ENCODE measurements at regions not wholly inside any gene's neighbourhood (a gene's known extent, or its start where the extent isn't known, plus 50 kb on each side); places are given as distances from the start of the nearest gene placed in this dataset.

DNA sequence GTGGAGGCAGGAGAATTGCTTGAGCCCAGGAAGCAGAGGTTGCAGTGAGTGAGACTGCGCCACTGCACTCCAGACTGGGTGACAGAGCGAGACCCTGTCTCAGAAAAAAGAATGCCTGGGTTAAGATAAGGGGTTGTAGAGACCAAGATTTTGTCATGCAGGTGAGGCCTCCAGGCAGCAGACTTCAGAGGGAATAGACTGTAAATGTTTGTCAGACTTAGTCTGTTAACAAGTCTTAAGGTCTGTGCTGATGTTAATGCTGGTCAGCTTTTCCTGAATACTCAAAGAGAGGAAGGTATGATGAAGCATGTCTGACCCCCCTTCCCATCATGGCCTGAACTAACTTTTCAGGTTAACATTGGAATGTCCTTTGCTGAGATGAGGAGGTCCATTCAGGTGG lies 83.0 kb upstream of the FUT8 start:
- TF ChIP-seq POLR2A (IDR thresholded peaks at IDR 0.05; ENCODE audit: extremely low read depth, insufficient read length) = no peak
- TF ChIP-seq, protein P1, sequence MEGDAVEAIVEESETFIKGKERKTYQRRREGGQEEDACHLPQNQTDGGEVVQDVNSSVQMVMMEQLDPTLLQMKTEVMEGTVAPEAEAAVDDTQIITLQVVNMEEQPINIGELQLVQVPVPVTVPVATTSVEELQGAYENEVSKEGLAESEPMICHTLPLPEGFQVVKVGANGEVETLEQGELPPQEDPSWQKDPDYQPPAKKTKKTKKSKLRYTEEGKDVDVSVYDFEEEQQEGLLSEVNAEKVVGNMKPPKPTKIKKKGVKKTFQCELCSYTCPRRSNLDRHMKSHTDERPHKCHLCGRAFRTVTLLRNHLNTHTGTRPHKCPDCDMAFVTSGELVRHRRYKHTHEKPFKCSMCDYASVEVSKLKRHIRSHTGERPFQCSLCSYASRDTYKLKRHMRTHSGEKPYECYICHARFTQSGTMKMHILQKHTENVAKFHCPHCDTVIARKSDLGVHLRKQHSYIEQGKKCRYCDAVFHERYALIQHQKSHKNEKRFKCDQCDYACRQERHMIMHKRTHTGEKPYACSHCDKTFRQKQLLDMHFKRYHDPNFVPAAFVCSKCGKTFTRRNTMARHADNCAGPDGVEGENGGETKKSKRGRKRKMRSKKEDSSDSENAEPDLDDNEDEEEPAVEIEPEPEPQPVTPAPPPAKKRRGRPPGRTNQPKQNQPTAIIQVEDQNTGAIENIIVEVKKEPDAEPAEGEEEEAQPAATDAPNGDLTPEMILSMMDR (IDR thresholded peaks at IDR 0.05; ENCODE audit: low read depth, low read length) = no peak

Measured in NB4 (cell line).